ENCODE measurements at regions not wholly inside any gene's neighbourhood (a gene's known extent, or its start where the extent isn't known, plus 50 kb on each side); places are given as distances from the start of the nearest gene placed in this dataset.
"Not testable (repeated sequence)": the region's sequence is repeated elsewhere in the genome, so short reads cannot be mapped to it uniquely, and the experiment has no call there.

DNA sequence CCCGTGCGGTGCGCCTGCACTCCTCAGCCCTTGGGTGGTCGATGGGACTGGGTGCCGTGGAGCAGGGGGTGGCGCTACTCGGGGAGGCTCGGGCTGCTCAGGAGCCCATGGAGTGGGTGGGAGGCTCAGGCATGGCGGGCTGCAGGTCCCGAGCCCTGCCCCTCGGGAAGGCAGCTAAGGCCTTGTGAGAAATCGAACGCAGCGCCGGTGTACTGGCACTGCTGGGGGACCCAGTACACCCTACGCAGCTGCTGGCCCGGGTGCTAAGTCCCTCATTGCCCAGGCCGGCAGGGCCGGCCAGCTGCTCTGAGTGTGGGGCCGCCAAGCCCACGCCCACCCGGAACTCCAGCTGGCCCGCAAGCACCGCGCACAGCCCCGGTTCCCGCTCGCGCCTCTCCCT lies 396.9 kb upstream of the RIOK2 start:
- TF ChIP-seq, protein P1, sequence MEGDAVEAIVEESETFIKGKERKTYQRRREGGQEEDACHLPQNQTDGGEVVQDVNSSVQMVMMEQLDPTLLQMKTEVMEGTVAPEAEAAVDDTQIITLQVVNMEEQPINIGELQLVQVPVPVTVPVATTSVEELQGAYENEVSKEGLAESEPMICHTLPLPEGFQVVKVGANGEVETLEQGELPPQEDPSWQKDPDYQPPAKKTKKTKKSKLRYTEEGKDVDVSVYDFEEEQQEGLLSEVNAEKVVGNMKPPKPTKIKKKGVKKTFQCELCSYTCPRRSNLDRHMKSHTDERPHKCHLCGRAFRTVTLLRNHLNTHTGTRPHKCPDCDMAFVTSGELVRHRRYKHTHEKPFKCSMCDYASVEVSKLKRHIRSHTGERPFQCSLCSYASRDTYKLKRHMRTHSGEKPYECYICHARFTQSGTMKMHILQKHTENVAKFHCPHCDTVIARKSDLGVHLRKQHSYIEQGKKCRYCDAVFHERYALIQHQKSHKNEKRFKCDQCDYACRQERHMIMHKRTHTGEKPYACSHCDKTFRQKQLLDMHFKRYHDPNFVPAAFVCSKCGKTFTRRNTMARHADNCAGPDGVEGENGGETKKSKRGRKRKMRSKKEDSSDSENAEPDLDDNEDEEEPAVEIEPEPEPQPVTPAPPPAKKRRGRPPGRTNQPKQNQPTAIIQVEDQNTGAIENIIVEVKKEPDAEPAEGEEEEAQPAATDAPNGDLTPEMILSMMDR (conservative IDR thresholded peaks at IDR 0.05; ENCODE audit: low read depth, low read length) = not testable (repeated sequence)
- TF ChIP-seq POLR2A (IDR thresholded peaks at IDR 0.05; ENCODE audit: low read depth, low read length); SMC3 (IDR thresholded peaks at IDR 0.05; ENCODE audit: low read depth, low read length); MXI1 (IDR thresholded peaks at IDR 0.05; ENCODE audit: borderline replicate concordance, low read depth, low read length); RCOR1 (IDR thresholded peaks at IDR 0.05; ENCODE audit: insufficient replicate concordance, low read length); MAFK (IDR thresholded peaks at IDR 0.05; ENCODE audit: low read depth, low read length); RFX5 (IDR thresholded peaks at IDR 0.05; ENCODE audit: low read depth, low read length); CEBPB (IDR thresholded peaks at IDR 0.05; ENCODE audit: low read depth, low read length); RAD21 (IDR thresholded peaks at IDR 0.05; ENCODE audit: low read length); MAZ (IDR thresholded peaks at IDR 0.05; ENCODE audit: borderline replicate concordance, low read depth, low read length); FOS (IDR thresholded peaks at IDR 0.05; ENCODE audit: low read depth, low read length); BHLHE40 (IDR thresholded peaks at IDR 0.05; ENCODE audit: low read depth, low read length): not testable (repeated sequence)
- TF ChIP-seq, protein P2, sequence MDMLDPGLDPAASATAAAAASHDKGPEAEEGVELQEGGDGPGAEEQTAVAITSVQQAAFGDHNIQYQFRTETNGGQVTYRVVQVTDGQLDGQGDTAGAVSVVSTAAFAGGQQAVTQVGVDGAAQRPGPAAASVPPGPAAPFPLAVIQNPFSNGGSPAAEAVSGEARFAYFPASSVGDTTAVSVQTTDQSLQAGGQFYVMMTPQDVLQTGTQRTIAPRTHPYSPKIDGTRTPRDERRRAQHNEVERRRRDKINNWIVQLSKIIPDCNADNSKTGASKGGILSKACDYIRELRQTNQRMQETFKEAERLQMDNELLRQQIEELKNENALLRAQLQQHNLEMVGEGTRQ (IDR thresholded peaks at IDR 0.05; ENCODE audit: low read depth, low read length) = not testable (repeated sequence)
- TF ChIP-seq, protein P3, sequence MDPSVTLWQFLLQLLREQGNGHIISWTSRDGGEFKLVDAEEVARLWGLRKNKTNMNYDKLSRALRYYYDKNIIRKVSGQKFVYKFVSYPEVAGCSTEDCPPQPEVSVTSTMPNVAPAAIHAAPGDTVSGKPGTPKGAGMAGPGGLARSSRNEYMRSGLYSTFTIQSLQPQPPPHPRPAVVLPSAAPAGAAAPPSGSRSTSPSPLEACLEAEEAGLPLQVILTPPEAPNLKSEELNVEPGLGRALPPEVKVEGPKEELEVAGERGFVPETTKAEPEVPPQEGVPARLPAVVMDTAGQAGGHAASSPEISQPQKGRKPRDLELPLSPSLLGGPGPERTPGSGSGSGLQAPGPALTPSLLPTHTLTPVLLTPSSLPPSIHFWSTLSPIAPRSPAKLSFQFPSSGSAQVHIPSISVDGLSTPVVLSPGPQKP (IDR thresholded peaks at IDR 0.05; ENCODE audit: borderline replicate concordance, low read depth, low read length) = not testable (repeated sequence)
